ENCODE measurements at regions not wholly inside any gene's neighbourhood (a gene's known extent, or its start where the extent isn't known, plus 50 kb on each side); places are given as distances from the start of the nearest gene placed in this dataset.

- DNase-seq (no peak), ATAC-seq (no peak)
- intact Hi-C loops (cut with DNase I, micrococcal nuclease), result no loop called here
- Histone ChIP-seq H3K36me3 (ENCODE audit: low read depth) (no peaks in the 10 kb centered on the region), H3K4me3 (no peak overlapping the region), H3K9me3 (no peaks in the 10 kb centered on the region), H3K4me1 (ENCODE audit: low read depth) (no peaks in the 10 kb centered on the region)
- no peak for TF ChIP-seq CTCF (IDR thresholded peaks at IDR 0.05)
Measured at GRCh38 chr2:188645986-188646385, 328.2 kb upstream of the COL3A1 start.

GRCh38 chr2:188647430-188648070 is 326.6 kb upstream of the COL3A1 start:
- no peak for ATAC-seq
- TF ChIP-seq CTCF (IDR thresholded peaks at IDR 0.05), result no peak
- Histone ChIP-seq H3K36me3 (ENCODE audit: low read depth) (no peaks in the 10 kb centered on the region), H3K4me3 (no peak overlapping the region), H3K4me1 (ENCODE audit: low read depth) (no peaks in the 10 kb centered on the region), H3K9me3 (no peaks in the 10 kb centered on the region)
- intact Hi-C loops (cut with DNase I, micrococcal nuclease), result no loop called here
- no peak for DNase-seq

- DNase-seq (no peak), ATAC-seq (no peak)
- no peaks in the 10 kb centered on the region for H3K4me1 ChIP-seq (ENCODE audit: low read depth)
- no peaks in the 10 kb centered on the region for H3K36me3 ChIP-seq (ENCODE audit: low read depth)
- intact Hi-C loops (cut with DNase I, micrococcal nuclease), result no loop called here
- no peak for TF ChIP-seq CTCF (IDR thresholded peaks at IDR 0.05)
- no peak overlapping the region for H3K4me3 ChIP-seq
- H3K9me3 ChIP-seq, result no peaks in the 10 kb centered on the region
Measured at GRCh38 chr2:188659656-188660406, 314.3 kb upstream of the COL3A1 start.

GRCh38 chr2:188663301-188663700 is 310.9 kb upstream of the COL3A1 start:
- no peak for TF ChIP-seq CTCF (IDR thresholded peaks at IDR 0.05)
- Histone ChIP-seq H3K9me3 (no peaks in the 10 kb centered on the region), H3K36me3 (ENCODE audit: low read depth) (no peaks in the 10 kb centered on the region), H3K4me3 (no peak overlapping the region), H3K4me1 (ENCODE audit: low read depth) (no peaks in the 10 kb centered on the region)
- DNase-seq, result no peak
- ATAC-seq, result no peak
- intact Hi-C loops (cut with DNase I, micrococcal nuclease), result no loop called here

- intact Hi-C loops (cut with DNase I, micrococcal nuclease), result no loop called here
- ATAC-seq, result no peak
- DNase-seq, result no peak
Measured at GRCh38 chr2:188664416-188664815, 309.8 kb upstream of the COL3A1 start.

More at GRCh38 chr2:188664416-188664815, 309.8 kb upstream of the COL3A1 start:
- TF ChIP-seq CTCF (IDR thresholded peaks at IDR 0.05), result no peak
- H3K4me1 ChIP-seq (ENCODE audit: low read depth), result no peaks in the 10 kb centered on the region
- H3K4me3 ChIP-seq, result no peak overlapping the region
- H3K9me3 ChIP-seq, result no peaks in the 10 kb centered on the region
- H3K36me3 ChIP-seq (ENCODE audit: low read depth), result no peaks in the 10 kb centered on the region
